UCSD-AML1 (cell line): ENCODE measurements at regions not wholly inside any gene's neighbourhood (a gene's known extent, or its start where the extent isn't known, plus 50 kb on each side); places are given as distances from the start of the nearest gene placed in this dataset.

Experiments
- DNase-seq: peaks from one replicate; lab custom pipeline; 2025; ENCODE audit not compliant: unreplicated experiment; lab: John Stamatoyannopoulos, UW

- DNase-seq: no peak
These were observed 190.7 kb upstream of the CD96 start for GRCh38 chr3:111351334-111351733.

- DNase-seq: no peak
These were observed 189.4 kb upstream of the CD96 start for GRCh38 chr3:111352585-111352984.

- no peak for DNase-seq
These were observed 182.6 kb upstream of the CD96 start for GRCh38 chr3:111359261-111360030.

GRCh38 chr3:111362381-111363009 lies 179.5 kb upstream of the CD96 start:
- no peak for DNase-seq

- DNase-seq: no peak
These were observed 175.5 kb upstream of the CD96 start for GRCh38 chr3:111366515-111366914.

GRCh38 chr3:111368056-111368455 lies 173.9 kb upstream of the CD96 start:
- DNase-seq: no peak

- DNase-seq: no peak
These were observed 172.0 kb upstream of the CD96 start for GRCh38 chr3:111369958-111370357.

- no peak for DNase-seq
These were observed 168.8 kb upstream of the CD96 start for GRCh38 chr3:111373239-111373638.

- DNase-seq: no peak
These were observed 168.1 kb upstream of the CD96 start for GRCh38 chr3:111373861-111374260.

- DNase-seq: no peak
These were observed 156.0 kb upstream of the CD96 start for GRCh38 chr3:111385971-111386495.

- DNase-seq: no peak
These were observed 149.1 kb upstream of the CD96 start for GRCh38 chr3:111392894-111393398.

GRCh38 chr3:111412656-111413055 lies 129.3 kb upstream of the CD96 start:
- DNase-seq: no peak

GRCh38 chr3:111414531-111414930 lies 127.5 kb upstream of the CD96 start:
- DNase-seq: no peak

- no peak for DNase-seq
These were observed 127.0 kb upstream of the CD96 start for GRCh38 chr3:111415018-111415417.

- DNase-seq: no peak
These were observed 123.6 kb upstream of the CD96 start for GRCh38 chr3:111418391-111418790.

- no peak for DNase-seq
These were observed 113.7 kb upstream of the CD96 start for GRCh38 chr3:111428301-111428700.

GRCh38 chr3:111434941-111435622 lies 106.9 kb upstream of the CD96 start:
- no peak for DNase-seq

GRCh38 chr3:111438283-111438682 lies 103.7 kb upstream of the CD96 start:
- DNase-seq: no peak

- DNase-seq: no peak
These were observed 87.4 kb upstream of the CD96 start for GRCh38 chr3:111454551-111454950.

GRCh38 chr3:111465081-111465670 lies 76.8 kb upstream of the CD96 start:
- DNase-seq: no peak

- no peak for DNase-seq
These were observed 72.0 kb upstream of the CD96 start for GRCh38 chr3:111470032-111470431.
